H1 (cell line): ENCODE measurements at regions not wholly inside any gene's neighbourhood (a gene's known extent, or its start where the extent isn't known, plus 50 kb on each side); places are given as distances from the start of the nearest gene placed in this dataset.

ENCODE experiments used
- CEBPB ChIP-seq: IDR thresholded peaks from 2 replicates; pipeline ENCODE4 v1.6.1; 2012; ENCODE audit warnings: low read depth, low read length
- CHD7 ChIP-seq: fragments of 300-600 bp; sonication (generic); IDR thresholded peaks from 2 replicates; pipeline ENCODE4 v1.7.1; 2012; ENCODE audit warnings: low read length, moderate library complexity, mild to moderate bottlenecking, inconsistent platforms; ENCODE audit not compliant: insufficient replicate concordance
- CREB1 ChIP-seq: IDR thresholded peaks from 2 replicates; pipeline ENCODE4 v1.6.1; 2012; ENCODE audit warnings: inconsistent platforms
- CTBP2 ChIP-seq: IDR thresholded peaks from 2 replicates; pipeline ENCODE4 v1.7.0; 2011; ENCODE audit warnings: borderline replicate concordance, mild to moderate bottlenecking, moderate library complexity, mixed read lengths, low read length; ENCODE audit not compliant: insufficient read depth, insufficient read length
- EP300 ChIP-seq, 2 experiments: IDR thresholded peaks; 1 replicate in 1 of 2; 2 replicates in 1 of 2; pipeline ENCODE4 v1.6.1; 2011 to 2012; ENCODE audit warnings: low read depth in 2 of 2, low read length in 2 of 2, mild to moderate bottlenecking in 2 of 2, borderline replicate concordance in 1 of 2, inconsistent platforms in 1 of 2, moderate library complexity in 1 of 2
- JUND ChIP-seq: IDR thresholded peaks from 2 replicates; pipeline ENCODE4 v1.6.1; 2011; ENCODE audit warnings: mild to moderate bottlenecking, improper control_type of control experiment, low read length
- NRF1 ChIP-seq: IDR thresholded peaks from 2 replicates; pipeline ENCODE4 v1.6.1; 2011; ENCODE audit warnings: mild to moderate bottlenecking, low read depth, low read length, improper control_type of control experiment
- POLR2AphosphoS5 ChIP-seq: IDR thresholded peaks from 2 replicates; pipeline ENCODE4 v1.6.1; 2011; ENCODE audit warnings: low read depth, low read length
- RFX5 ChIP-seq: IDR thresholded peaks from 2 replicates; pipeline ENCODE4 v1.6.1; 2011; ENCODE audit warnings: low read depth, low read length, improper control_type of control experiment, borderline replicate concordance
- SAP30 ChIP-seq: fragments of 300-600 bp; sonication (generic); IDR thresholded peaks from 2 replicates; pipeline ENCODE4 v1.7.1; 2012; ENCODE audit warnings: low read length, moderate library complexity, mild to moderate bottlenecking, inconsistent platforms; ENCODE audit not compliant: insufficient read depth, insufficient replicate concordance
- SP4 ChIP-seq: IDR thresholded peaks from 2 replicates; pipeline ENCODE4 v1.6.1; 2012; ENCODE audit warnings: low read length, inconsistent platforms
- TAF1 ChIP-seq: IDR thresholded peaks from 2 replicates; pipeline ENCODE4 v1.6.1; 2011; ENCODE audit warnings: mild to moderate bottlenecking, low read depth, low read length

GRCh38 chrX:26373829-26374228, 157.9 kb downstream of the MAGEB5 start (continued):
- TF ChIP-seq CHD7 (no peak), JUND (no peak), CREB1 (no peak), NRF1 (no peak), SP4 (no peak), CEBPB (no peak), TAF1 (no peak), SAP30 (no peak), POLR2AphosphoS5 (no peak), CTBP2 (no peak), RFX5 (no peak), EP300 (IDR thresholded peaks at IDR 0.05; ENCODE audit: borderline replicate concordance in 1 of 2, low read depth in 2 of 2, low read length in 2 of 2) (no peak)
